ENCODE measurements at regions not wholly inside any gene's neighbourhood (a gene's known extent, or its start where the extent isn't known, plus 50 kb on each side); places are given as distances from the start of the nearest gene placed in this dataset.

DNA sequence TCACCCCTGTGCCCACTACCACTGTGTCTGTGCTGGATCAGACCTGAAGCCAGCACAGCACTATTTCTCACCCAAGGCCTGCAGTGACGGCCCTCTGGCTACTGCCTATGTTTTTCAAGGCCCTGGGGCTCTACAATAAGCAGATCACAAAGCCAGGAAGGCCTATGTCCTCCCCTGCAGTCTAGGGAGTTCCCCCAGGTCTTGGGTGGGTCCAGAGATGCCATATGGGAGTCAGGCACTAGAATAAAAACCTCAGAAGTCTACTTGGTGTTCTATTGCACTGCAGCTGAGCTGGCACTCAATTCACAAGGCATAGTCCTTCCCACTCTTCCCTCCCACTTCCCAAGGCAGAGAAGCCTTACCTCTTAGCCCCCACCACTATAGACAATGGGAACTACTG lies 107.1 kb downstream of the FBXO4 start:
- Histone ChIP-seq H3K18ac (ENCODE audit: insufficient read length, low read depth, low read length) (no peak overlapping the region), H2AK5ac (ENCODE audit: insufficient read length, low read length) (no peak overlapping the region), H3K23ac (ENCODE audit: insufficient read length, low read depth, low read length) (no peak overlapping the region), H3K79me1 (ENCODE audit: insufficient read depth, low read depth, low read length, poor library complexity, severe bottlenecking) (no peaks in the 10 kb centered on the region), H3K14ac (ENCODE audit: insufficient read depth, low read length) (no peak overlapping the region), H3K4me2 (ENCODE audit: insufficient read depth, insufficient read length, low read length) (no peak overlapping the region), H3K4me1 (ENCODE audit: insufficient read depth, low read length) (no peaks in the 10 kb centered on the region), H3K56ac (ENCODE audit: insufficient read length, low read depth, low read length) (no peak overlapping the region), H3K9ac (ENCODE audit: extremely low read depth, insufficient read length, low read length) (no peak overlapping the region), H4K8ac (replicated peaks; ENCODE audit: insufficient read length, low read depth, low read length) (no peak overlapping the region), H3K23me2 (ENCODE audit: insufficient read length, low read depth, low read length, poor library complexity, severe bottlenecking) (no peaks in the 10 kb centered on the region), H2BK5ac (ENCODE audit: insufficient read length, low read length) (no peak overlapping the region), H3K27me3 (ENCODE audit: insufficient read depth, low read length) (no peaks in the 10 kb centered on the region), H3T11ph (ENCODE audit: low read length) (no peak overlapping the region), H4K91ac (ENCODE audit: insufficient read length, low read depth, low read length) (no peak overlapping the region), H3K79me2 (ENCODE audit: insufficient read depth, low read length) (no peaks in the 10 kb centered on the region), H4K5ac (ENCODE audit: insufficient read length, low read depth, low read length) (no peak overlapping the region), H4K20me1 (ENCODE audit: control insufficient read depth, insufficient read depth, insufficient read length) (no peaks in the 10 kb centered on the region), H2BK20ac (ENCODE audit: low read depth, low read length, poor library complexity, severe bottlenecking) (no peak overlapping the region), H2BK12ac (ENCODE audit: insufficient read length, low read depth, low read length) (no peak overlapping the region), H2BK120ac (ENCODE audit: low read depth, low read length, poor library complexity, severe bottlenecking) (no peak overlapping the region), H2AFZ (ENCODE audit: low read length) (no peak overlapping the region), H3K4ac (ENCODE audit: low read depth, low read length) (no peak overlapping the region), H2BK15ac (ENCODE audit: low read depth, low read length) (no peak overlapping the region), H3K27ac (ENCODE audit: insufficient read length, low read depth, low read length) (no peak overlapping the region), H3K9me3 (ENCODE audit: control insufficient read depth, low read depth, low read length) (no peaks in the 10 kb centered on the region)
- no peaks in the 10 kb centered on the region for H3K36me3 Mint-ChIP-seq (ENCODE audit: insufficient read depth in 1 of 3, low read depth in 3 of 3)
- no peak overlapping the region for H3K4me3 Mint-ChIP-seq
- TF ChIP-seq CTCF (conservative IDR thresholded peaks at IDR 0.05): no peak
- H3K9me3 Mint-ChIP-seq: no peaks in the 10 kb centered on the region
- no peaks in the 10 kb centered on the region; the same call in 1 of the 2 replicates for H3K27me3 Mint-ChIP-seq (ENCODE audit: low read depth)
- no peak overlapping the region for H3K27ac Mint-ChIP-seq
- no CpG with 5 or more reads among the region's 1 CpG for WGBS (ENCODE audit: extremely low coverage, insufficient read length, low lambda C conversion rate)
- H3K4me1 Mint-ChIP-seq: peaks cover 7 to 9% of the 10 kb centered on the region in 2 experiments
- no peak for DNase-seq
